Spleen (tissue), 7 donors: ENCODE measurements at regions not wholly inside any gene's neighbourhood (a gene's known extent, or its start where the extent isn't known, plus 50 kb on each side); places are given as distances from the start of the nearest gene placed in this dataset.

Source experiments
- CTCF ChIP-seq, 11 experiments: fragments of 200-600 bp in 7 of 11; fragments of 450-650 bp in 4 of 11; sonication (generic) in 4 of 11; IDR thresholded peaks in 8 of 11; conservative IDR thresholded peaks in 3 of 11; 1 replicate in 7 of 11; 2 replicates in 4 of 11; pipeline versions ENCODE4 v1.4.0 to v1.8.0; 2016 to 2021; ENCODE audit warnings: antibody characterized with exemption in 11 of 11, inconsistent platforms in 4 of 11, mild to moderate bottlenecking in 1 of 11
- POLR2A ChIP-seq, 3 donors: fragments of 450-650 bp; IDR thresholded peaks; one replicate each; pipeline ENCODE4 v1.5.1; 2017; ENCODE audit warnings: antibody characterized with exemption in 3 of 3, mild to moderate bottlenecking in 1 of 3
- POLR2AphosphoS5 ChIP-seq, 3 donors: sonication (generic); formaldehyde crosslinking; IDR thresholded peaks; one replicate each; pipeline ENCODE4 v1.5.1; 2017; ENCODE audit warnings: antibody characterized with exemption in 3 of 3
- donor health status: DM: no; HTN: no; CAD: no; lungs with moderate emphysema.
- donor health status: DM: no; HTN: no; CAD: no.
- donor health status: DM: no; HTN: no; CAD: no.

GRCh38 chr6:43907789-43908472 lies 137.9 kb downstream of the VEGFA start:
- no peak for TF ChIP-seq POLR2AphosphoS5 (IDR thresholded peaks at IDR 0.05)
- no peak for TF ChIP-seq CTCF (IDR thresholded peaks at IDR 0.05 in 8 of 11, conservative IDR thresholded peaks at IDR 0.05 in 3 of 11)
- TF ChIP-seq POLR2A (IDR thresholded peaks at IDR 0.05): no peak
